Choroid plexus epithelial cell (primary cell): ENCODE measurements at regions not wholly inside any gene's neighbourhood (a gene's known extent, or its start where the extent isn't known, plus 50 kb on each side); places are given as distances from the start of the nearest gene placed in this dataset.

Experiments
- DNase-seq: peaks from one replicate; pipeline ENCODE4 v3.0.0-alpha.2; 2010; ENCODE audit warnings: low read depth
- H3K4me3 ChIP-seq: 2 replicates; pipeline ENCODE4 v1.5.1; 2011; ENCODE audit warnings: low read depth, mild to moderate bottlenecking, control low read depth, low read length, moderate library complexity
- CTCF ChIP-seq: conservative IDR thresholded peaks from 2 replicates; pipeline ENCODE4 v1.5.1; 2011; ENCODE audit warnings: low read depth, mild to moderate bottlenecking, control low read depth, inconsistent platforms, low read length, moderate library complexity

GRCh38 chr7:41592236-41592635 lies 110.7 kb downstream of the INHBA start:
- no peak for TF ChIP-seq CTCF
- no peak for DNase-seq
- H3K4me3 ChIP-seq = no peak overlapping the region

DNA sequence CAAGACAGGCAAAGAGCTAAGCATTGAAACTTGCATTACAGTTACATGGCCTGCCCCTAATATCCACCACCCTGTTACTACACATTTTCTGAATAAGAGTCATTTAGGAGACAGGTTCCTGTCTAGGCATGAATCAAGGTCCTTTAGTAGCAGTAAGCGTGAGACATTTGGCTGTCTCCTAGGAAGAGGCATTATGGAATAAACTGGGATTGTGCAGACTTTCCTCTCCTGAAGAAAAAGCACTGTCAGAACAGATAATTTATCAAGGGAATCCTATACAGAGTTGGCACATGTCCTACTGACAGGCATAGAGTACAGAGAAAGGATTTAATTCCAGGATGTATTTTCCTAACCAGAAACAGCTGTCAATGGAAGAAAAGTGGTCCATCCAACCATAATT lies 111.9 kb downstream of the INHBA start:
- no peak overlapping the region for H3K4me3 ChIP-seq
- no peak for TF ChIP-seq CTCF
- no peak for DNase-seq

GRCh38 chr7:41588341-41588740 lies 114.5 kb downstream of the INHBA start:
- no peak overlapping the region for H3K4me3 ChIP-seq
- DNase-seq = no peak
- no peak for TF ChIP-seq CTCF

DNA sequence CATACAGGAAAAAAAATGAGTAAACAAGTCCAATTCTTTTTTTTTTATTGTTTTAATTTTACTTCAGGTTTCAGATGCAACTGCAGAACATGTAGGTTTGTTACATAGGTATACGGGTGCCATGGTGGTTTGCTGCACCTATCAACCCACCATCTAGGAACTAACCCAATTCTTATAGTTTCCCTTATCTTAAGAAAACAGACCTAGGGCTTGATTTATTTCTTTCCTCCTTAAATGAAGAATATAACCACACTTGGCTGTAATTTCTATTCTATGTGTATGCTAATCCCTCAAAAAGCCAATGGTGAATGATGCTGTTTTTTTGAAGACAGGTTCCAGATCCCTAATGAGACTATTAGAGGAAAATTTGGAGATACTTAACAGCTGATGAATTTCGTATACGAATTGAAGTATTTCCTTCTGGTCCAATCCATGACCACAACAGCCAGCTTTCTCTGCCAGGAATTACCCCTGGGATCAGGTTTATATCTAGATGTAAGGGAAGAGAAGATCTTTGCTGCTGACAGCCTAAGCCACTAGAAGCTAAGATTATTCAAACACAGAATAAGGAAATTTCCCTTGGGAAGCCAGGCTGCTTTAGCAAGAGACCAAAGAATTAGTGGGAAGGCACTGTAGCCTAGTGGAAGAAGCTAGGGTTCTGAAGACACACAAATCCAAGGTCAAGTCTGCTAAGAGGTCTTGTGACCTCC lies 115.8 kb downstream of the INHBA start:
- no peak for DNase-seq
- H3K4me3 ChIP-seq = no peak overlapping the region
- TF ChIP-seq CTCF = no peak

DNA sequence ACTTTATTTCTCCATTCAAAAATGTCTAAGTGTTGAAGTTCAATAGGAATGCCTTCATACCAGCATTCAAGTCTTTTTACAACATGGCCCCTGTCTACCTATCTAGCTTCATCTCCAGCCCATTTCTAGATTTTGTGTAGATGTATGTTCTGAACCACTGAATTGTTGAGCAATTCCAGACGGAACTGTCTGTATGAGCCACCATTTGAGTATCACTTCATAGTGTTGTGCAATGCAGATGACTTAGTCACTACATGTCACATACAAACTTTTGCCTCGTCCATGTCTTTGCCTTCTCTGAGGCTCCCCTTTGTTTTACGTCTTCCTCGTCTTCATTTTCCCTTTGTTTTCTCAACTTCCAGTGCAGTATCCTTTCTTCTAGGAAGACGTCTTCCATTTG lies 118.1 kb downstream of the INHBA start:
- H3K4me3 ChIP-seq = no peak overlapping the region
- DNase-seq = no peak
- no peak for TF ChIP-seq CTCF

DNA sequence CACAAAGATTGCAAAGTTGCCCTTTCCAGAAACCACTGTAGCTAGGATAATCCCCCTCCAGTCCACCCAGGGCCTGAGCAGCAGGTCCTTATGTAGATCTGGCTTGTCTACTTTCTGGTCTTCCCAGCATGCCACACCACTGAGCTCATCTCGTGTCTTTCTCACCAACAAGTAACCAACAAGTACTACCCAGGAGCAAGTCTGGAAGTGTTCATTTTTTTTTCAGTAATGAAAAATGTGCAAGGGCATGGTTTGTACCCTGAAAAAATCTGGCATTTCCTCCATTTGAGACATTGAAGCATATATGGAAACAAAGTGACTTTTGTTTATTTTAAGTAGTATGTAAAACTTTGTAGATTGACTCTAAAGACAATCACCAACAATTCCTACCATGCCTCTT lies 120.8 kb downstream of the INHBA start:
- no peak for DNase-seq
- TF ChIP-seq CTCF = no peak
- H3K4me3 ChIP-seq = no peak overlapping the region

DNA sequence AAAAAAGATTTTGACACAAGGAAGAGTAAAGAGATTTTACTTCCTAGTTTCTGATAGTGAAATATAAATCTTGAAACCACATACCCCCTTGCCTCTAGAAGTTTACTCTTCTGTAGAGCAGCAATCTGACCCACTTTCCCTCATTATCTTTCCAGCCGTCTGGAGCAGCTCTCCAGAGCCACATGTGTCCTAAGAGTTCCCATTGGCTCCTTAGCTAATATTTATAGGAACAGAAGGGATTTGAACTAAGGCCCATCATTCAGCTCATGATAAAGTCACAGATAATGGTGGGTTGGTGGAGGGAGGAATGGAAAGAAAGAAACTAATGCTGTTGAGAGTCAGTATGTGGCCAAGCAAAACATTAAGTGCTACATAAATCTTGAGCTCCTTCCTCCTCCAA lies 121.8 kb downstream of the INHBA start:
- TF ChIP-seq CTCF = no peak
- no peak for DNase-seq
- no peak overlapping the region for H3K4me3 ChIP-seq
